Psoas muscle (tissue), 7 donors: ENCODE measurements at regions not wholly inside any gene's neighbourhood (a gene's known extent, or its start where the extent isn't known, plus 50 kb on each side); places are given as distances from the start of the nearest gene placed in this dataset.

Source experiments
- ATAC-seq, 4 donors: fragments of 200-7000 bp; cut with Tn5 transposase; one replicate each; pipeline ENCODE4 v1.9.1; 2020; ENCODE audit warnings: moderate library complexity in 3 of 4, mild to moderate bottlenecking in 2 of 4
- DNase-seq, 2 donors: peaks; one replicate each; pipeline ENCODE4 v3.0.0-alpha.2; 2020
- H3K27ac ChIP-seq: fragments of 200-600 bp; one replicate; pipeline ENCODE4 v1.8.0; 2022
- H3K27me3 ChIP-seq, 3 donors: fragments of 200-600 bp in 1 of 3; one replicate each; pipeline versions ENCODE4 v1.6.1 to v1.8.0; 2013 to 2022; ENCODE audit warnings: low read length in 2 of 3, mild to moderate bottlenecking in 2 of 3, moderate library complexity in 1 of 3; ENCODE audit not compliant: insufficient read depth in 3 of 3
- H3K36me3 ChIP-seq, 2 donors: fragments of 200-600 bp in 1 of 2; one replicate each; pipeline versions ENCODE4 v1.6.1 to v1.8.0; 2013 to 2022; ENCODE audit warnings: low read depth in 1 of 2, mild to moderate bottlenecking in 1 of 2, moderate library complexity in 1 of 2; ENCODE audit not compliant: insufficient read depth in 1 of 2
- H3K4me1 ChIP-seq: fragments of 200-600 bp; one replicate; pipeline ENCODE4 v1.8.0; 2022
- H3K4me3 ChIP-seq: fragments of 200-600 bp; one replicate; pipeline ENCODE4 v1.8.0; 2022; ENCODE audit warnings: mild to moderate bottlenecking
- H3K9me3 ChIP-seq: fragments of 200-600 bp; one replicate; pipeline ENCODE4 v1.8.0; 2022
- CTCF ChIP-seq: fragments of 200-600 bp; IDR thresholded peaks from one replicate; pipeline ENCODE4 v1.8.0; 2022; ENCODE audit warnings: antibody characterized with exemption
- WGBS, 3 donors: extraction: QIAGEN DNeasy Blood & Tissue Kit; methylation state at CpG; one replicate each; pipeline versions ENCODE4 v1.1.6 to v1.1.7; 2013; 5-methylcytosine and 5-hydroxymethylcytosine counted together
- intact Hi-C, 2 donors: fragments of 100-400 bp; cut with DNase I; formaldehyde crosslinking; loops; one replicate each; pipeline versions ENCODE4 v1.11.0 to v1.14.2; 2022
- donor health status: healthy with polysubstance abuse.
- donor health status: DM: no; HTN: no; CAD: no; lungs with moderate emphysema.
- donor health status: Bipolar disorder and iron deficiency.
- donor health status: healthy.
- donor health status: DM: yes; HTN: yes; CAD: no.
- donor health status: DM: no; HTN: no; CAD: no.
- donor health status: DM: yes; HTN: yes; CAD: no.

DNA sequence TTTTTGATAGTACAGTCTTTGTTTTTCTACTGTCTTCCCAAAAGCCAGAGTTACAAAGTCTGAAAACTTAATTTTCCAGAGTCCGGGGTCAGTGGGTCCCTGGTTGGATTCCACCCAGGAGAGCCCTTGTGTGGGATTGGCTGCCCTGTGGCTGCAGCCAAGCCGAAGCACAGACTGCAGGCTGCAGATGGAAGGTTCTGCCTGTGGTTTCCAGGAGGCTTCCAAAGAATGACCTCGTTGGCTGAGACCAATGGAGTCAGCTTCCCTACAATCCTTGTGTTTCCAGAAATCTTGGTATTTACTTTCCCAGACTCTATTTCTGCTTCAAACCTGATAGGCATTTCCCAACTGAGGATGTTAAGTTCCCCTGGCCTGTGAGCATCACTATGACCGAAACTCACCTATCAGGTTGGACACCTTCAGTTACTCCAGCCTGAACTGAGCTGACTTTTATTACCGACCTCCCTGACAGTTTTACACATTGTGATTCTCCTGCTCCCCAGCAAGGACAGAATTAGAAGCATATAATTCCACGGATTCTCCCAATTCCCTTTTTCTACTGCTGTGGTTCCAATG lies 117.5 kb upstream of the CCDC68 start:
- H3K27me3 ChIP-seq, result no peaks in the 10 kb centered on the region
- 58 to 76% (median 63%) methylated on average over 6 of the region's 6 CpGs for WGBS, 3 donors
- ATAC-seq (no peak), DNase-seq (no peak)
- no peaks in the 10 kb centered on the region for H3K36me3 ChIP-seq
- no peaks in the 10 kb centered on the region for H3K9me3 ChIP-seq
- TF ChIP-seq CTCF, result no peak
- no peaks in the 10 kb centered on the region for H3K4me1 ChIP-seq
- no peak overlapping the region for H3K4me3 ChIP-seq
- intact Hi-C loops, result no loop called here
- H3K27ac ChIP-seq, result no peak overlapping the region

GRCh38 chr18:55073834-55074233 lies 114.6 kb upstream of the CCDC68 start:
- intact Hi-C loops, result no loop called here
- TF ChIP-seq CTCF, result no peak

DNA sequence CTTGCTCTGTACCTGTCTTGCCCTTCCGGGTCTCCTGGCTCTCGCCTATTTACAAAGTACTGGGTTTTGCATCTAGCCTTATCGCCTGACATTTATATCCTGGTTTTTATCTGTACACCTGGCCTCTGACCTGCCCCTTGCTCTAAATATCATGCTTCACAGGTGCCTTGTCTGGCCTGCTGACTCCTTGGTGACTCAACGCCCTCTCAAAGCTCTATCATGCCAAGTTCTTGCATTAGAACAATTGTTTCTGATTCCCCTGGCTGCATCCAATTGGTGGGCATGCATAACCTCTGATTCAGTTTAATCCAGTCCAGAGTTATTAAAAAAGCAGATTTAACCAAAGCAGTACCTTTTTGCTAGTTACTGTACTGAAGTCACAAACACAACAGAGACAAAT lies 113.9 kb upstream of the CCDC68 start:
- TF ChIP-seq CTCF, result no peak
- no peaks in the 10 kb centered on the region for H3K36me3 ChIP-seq
- no peaks in the 10 kb centered on the region for H3K27me3 ChIP-seq
- no peaks in the 10 kb centered on the region for H3K9me3 ChIP-seq
- no peak for ATAC-seq
- WGBS, 3 donors, result 84 to 88% (median 85%) methylated on average over 4 of the region's 4 CpGs
- no peaks in the 10 kb centered on the region for H3K4me1 ChIP-seq
- intact Hi-C loops, result no loop called here
- no peak overlapping the region for H3K27ac ChIP-seq
- no peak for DNase-seq
- no peak overlapping the region for H3K4me3 ChIP-seq

More at GRCh38 chr18:55073834-55074233, 114.6 kb upstream of the CCDC68 start:
- H3K9me3 ChIP-seq, result no peaks in the 10 kb centered on the region
- DNase-seq (no peak), ATAC-seq (no peak)
- no peaks in the 10 kb centered on the region for H3K36me3 ChIP-seq
- H3K27me3 ChIP-seq, result no peaks in the 10 kb centered on the region
- no peak overlapping the region for H3K27ac ChIP-seq
- H3K4me1 ChIP-seq, result no peaks in the 10 kb centered on the region
- H3K4me3 ChIP-seq, result no peak overlapping the region

DNA sequence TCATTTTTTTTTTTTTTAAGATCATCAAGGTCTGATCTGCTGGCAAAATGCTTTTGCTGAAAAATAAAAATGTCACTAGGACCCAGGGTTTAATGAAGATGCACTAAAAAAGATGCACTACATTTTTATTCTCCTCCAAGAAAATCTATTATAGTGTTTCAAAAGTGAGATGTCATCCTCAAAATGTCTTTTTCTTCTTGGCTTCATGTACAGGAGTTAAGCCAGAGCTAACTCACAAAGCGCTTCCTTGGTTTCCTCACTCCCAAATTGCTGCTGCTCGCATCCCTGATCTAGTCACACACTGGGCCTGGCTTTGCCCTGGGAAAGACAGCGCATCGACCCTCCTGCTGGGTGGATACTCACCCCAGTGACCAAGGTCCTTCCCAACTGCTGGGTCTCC lies 113.4 kb upstream of the CCDC68 start:
- no peaks in the 10 kb centered on the region for H3K4me1 ChIP-seq
- 86 to 90% (median 90%) methylated on average over 4 of the region's 4 CpGs for WGBS, 3 donors
- H3K27me3 ChIP-seq, result no peaks in the 10 kb centered on the region
- no peak overlapping the region for H3K4me3 ChIP-seq
- H3K36me3 ChIP-seq, result no peaks in the 10 kb centered on the region
- no peak for ATAC-seq
- intact Hi-C loops, result no loop called here
- no peaks in the 10 kb centered on the region for H3K9me3 ChIP-seq
- DNase-seq, result no peak
- TF ChIP-seq CTCF, result no peak
- H3K27ac ChIP-seq, result no peak overlapping the region

DNA sequence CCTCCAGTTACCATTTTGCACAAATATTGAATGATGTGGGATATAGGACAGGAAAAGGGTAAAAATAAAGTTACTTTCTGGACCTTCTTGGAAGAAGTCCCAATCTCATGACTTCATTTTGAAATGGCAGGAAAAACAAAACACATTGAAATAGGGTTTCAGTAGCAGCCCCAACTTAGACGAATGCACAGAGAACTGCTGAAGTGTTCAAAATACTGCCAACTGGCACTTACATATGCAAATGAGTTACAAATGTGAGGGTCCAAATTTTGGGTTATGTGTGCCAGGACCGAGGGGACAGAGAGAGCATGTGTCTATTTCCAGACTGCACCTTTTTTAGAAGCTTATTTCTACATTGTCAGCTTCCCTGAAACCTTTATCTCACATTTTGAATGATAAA lies 112.9 kb upstream of the CCDC68 start:
- Histone ChIP-seq H3K36me3 (no peaks in the 10 kb centered on the region), H3K4me1 (no peaks in the 10 kb centered on the region), H3K9me3 (no peaks in the 10 kb centered on the region), H3K4me3 (no peak overlapping the region), H3K27me3 (no peaks in the 10 kb centered on the region), H3K27ac (no peak overlapping the region)
- intact Hi-C loops, result no loop called here
- WGBS, 3 donors, result 23 to 41% (median 24%) methylated on average over 2 of the region's 2 CpGs
- no peak for TF ChIP-seq CTCF
- ATAC-seq (no peak), DNase-seq (no peak)
